H1 (cell line): ENCODE measurements at regions not wholly inside any gene's neighbourhood (a gene's known extent, or its start where the extent isn't known, plus 50 kb on each side); places are given as distances from the start of the nearest gene placed in this dataset.

Source experiments
- ATF2 ChIP-seq: IDR thresholded peaks from 2 replicates; pipeline ENCODE4 v1.6.1; 2012; ENCODE audit warnings: low read length, inconsistent platforms
- ATF3 ChIP-seq: IDR thresholded peaks from 2 replicates; pipeline ENCODE4 v1.6.1; 2011; ENCODE audit warnings: low read depth, mild to moderate bottlenecking, low read length; ENCODE audit not compliant: insufficient read depth
- BRCA1 ChIP-seq: IDR thresholded peaks from 2 replicates; pipeline ENCODE4 v1.6.1; 2012; ENCODE audit warnings: low read depth, low read length, improper control_type of control experiment
- CEBPB ChIP-seq: IDR thresholded peaks from 2 replicates; pipeline ENCODE4 v1.6.1; 2012; ENCODE audit warnings: low read depth, low read length
- GABPA ChIP-seq: IDR thresholded peaks from 2 replicates; pipeline ENCODE4 v1.6.1; 2011; ENCODE audit warnings: mild to moderate bottlenecking, low read length, moderate library complexity, borderline replicate concordance; ENCODE audit not compliant: insufficient read depth
- KDM4A ChIP-seq: IDR thresholded peaks from one replicate; pipeline ENCODE4 v1.7.1; 2012; ENCODE audit warnings: low read depth, mild to moderate bottlenecking, moderate library complexity, low read length, inconsistent platforms; ENCODE audit not compliant: severe bottlenecking
- SAP30 ChIP-seq: fragments of 300-600 bp; sonication (generic); IDR thresholded peaks from 2 replicates; pipeline ENCODE4 v1.7.1; 2012; ENCODE audit warnings: low read length, moderate library complexity, mild to moderate bottlenecking, inconsistent platforms; ENCODE audit not compliant: insufficient read depth, insufficient replicate concordance
- TAF1 ChIP-seq: IDR thresholded peaks from 2 replicates; pipeline ENCODE4 v1.6.1; 2011; ENCODE audit warnings: mild to moderate bottlenecking, low read depth, low read length
- ZNF274 ChIP-seq: IDR thresholded peaks from 2 replicates; pipeline ENCODE4 v1.7.0; 2012; ENCODE audit warnings: low read length, borderline replicate concordance; ENCODE audit errors: extremely low read depth
- TF ChIP-seq, protein P1 (sequence below): fragments of 300-600 bp; sonication (generic); IDR thresholded peaks from 2 replicates; pipeline ENCODE4 v1.7.1; 2012; ENCODE audit warnings: low read length, moderate library complexity, mild to moderate bottlenecking, inconsistent platforms; ENCODE audit not compliant: insufficient replicate concordance

DNA sequence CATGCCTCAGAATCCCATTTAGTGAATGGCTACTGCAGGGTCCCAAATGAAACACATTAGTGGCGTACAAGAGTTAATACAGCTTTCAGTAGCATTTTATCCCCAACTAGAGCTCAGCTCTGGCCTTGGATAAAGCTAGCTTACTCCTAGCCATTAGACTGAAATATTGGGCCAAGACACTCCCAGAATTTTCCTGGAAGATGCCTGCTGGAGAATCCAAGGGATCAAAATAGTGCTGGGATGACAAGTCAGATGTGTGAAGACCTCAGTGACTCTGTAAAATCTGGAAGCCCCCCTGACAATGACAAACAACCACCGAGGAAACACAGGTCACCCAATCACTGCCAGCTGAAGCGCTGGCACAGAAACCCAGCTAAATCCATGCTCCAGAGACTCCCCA is 303.1 kb upstream of the SORL1-AS1 start (continued):
- TF ChIP-seq, protein P1, sequence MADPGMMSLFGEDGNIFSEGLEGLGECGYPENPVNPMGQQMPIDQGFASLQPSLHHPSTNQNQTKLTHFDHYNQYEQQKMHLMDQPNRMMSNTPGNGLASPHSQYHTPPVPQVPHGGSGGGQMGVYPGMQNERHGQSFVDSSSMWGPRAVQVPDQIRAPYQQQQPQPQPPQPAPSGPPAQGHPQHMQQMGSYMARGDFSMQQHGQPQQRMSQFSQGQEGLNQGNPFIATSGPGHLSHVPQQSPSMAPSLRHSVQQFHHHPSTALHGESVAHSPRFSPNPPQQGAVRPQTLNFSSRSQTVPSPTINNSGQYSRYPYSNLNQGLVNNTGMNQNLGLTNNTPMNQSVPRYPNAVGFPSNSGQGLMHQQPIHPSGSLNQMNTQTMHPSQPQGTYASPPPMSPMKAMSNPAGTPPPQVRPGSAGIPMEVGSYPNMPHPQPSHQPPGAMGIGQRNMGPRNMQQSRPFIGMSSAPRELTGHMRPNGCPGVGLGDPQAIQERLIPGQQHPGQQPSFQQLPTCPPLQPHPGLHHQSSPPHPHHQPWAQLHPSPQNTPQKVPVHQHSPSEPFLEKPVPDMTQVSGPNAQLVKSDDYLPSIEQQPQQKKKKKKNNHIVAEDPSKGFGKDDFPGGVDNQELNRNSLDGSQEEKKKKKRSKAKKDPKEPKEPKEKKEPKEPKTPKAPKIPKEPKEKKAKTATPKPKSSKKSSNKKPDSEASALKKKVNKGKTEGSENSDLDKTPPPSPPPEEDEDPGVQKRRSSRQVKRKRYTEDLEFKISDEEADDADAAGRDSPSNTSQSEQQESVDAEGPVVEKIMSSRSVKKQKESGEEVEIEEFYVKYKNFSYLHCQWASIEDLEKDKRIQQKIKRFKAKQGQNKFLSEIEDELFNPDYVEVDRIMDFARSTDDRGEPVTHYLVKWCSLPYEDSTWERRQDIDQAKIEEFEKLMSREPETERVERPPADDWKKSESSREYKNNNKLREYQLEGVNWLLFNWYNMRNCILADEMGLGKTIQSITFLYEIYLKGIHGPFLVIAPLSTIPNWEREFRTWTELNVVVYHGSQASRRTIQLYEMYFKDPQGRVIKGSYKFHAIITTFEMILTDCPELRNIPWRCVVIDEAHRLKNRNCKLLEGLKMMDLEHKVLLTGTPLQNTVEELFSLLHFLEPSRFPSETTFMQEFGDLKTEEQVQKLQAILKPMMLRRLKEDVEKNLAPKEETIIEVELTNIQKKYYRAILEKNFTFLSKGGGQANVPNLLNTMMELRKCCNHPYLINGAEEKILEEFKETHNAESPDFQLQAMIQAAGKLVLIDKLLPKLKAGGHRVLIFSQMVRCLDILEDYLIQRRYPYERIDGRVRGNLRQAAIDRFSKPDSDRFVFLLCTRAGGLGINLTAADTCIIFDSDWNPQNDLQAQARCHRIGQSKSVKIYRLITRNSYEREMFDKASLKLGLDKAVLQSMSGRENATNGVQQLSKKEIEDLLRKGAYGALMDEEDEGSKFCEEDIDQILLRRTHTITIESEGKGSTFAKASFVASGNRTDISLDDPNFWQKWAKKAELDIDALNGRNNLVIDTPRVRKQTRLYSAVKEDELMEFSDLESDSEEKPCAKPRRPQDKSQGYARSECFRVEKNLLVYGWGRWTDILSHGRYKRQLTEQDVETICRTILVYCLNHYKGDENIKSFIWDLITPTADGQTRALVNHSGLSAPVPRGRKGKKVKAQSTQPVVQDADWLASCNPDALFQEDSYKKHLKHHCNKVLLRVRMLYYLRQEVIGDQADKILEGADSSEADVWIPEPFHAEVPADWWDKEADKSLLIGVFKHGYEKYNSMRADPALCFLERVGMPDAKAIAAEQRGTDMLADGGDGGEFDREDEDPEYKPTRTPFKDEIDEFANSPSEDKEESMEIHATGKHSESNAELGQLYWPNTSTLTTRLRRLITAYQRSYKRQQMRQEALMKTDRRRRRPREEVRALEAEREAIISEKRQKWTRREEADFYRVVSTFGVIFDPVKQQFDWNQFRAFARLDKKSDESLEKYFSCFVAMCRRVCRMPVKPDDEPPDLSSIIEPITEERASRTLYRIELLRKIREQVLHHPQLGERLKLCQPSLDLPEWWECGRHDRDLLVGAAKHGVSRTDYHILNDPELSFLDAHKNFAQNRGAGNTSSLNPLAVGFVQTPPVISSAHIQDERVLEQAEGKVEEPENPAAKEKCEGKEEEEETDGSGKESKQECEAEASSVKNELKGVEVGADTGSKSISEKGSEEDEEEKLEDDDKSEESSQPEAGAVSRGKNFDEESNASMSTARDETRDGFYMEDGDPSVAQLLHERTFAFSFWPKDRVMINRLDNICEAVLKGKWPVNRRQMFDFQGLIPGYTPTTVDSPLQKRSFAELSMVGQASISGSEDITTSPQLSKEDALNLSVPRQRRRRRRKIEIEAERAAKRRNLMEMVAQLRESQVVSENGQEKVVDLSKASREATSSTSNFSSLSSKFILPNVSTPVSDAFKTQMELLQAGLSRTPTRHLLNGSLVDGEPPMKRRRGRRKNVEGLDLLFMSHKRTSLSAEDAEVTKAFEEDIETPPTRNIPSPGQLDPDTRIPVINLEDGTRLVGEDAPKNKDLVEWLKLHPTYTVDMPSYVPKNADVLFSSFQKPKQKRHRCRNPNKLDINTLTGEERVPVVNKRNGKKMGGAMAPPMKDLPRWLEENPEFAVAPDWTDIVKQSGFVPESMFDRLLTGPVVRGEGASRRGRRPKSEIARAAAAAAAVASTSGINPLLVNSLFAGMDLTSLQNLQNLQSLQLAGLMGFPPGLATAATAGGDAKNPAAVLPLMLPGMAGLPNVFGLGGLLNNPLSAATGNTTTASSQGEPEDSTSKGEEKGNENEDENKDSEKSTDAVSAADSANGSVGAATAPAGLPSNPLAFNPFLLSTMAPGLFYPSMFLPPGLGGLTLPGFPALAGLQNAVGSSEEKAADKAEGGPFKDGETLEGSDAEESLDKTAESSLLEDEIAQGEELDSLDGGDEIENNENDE, result no peak
- TF ChIP-seq GABPA, result no peak
- no peak for TF ChIP-seq ZNF274
- TF ChIP-seq TAF1, result no peak
- TF ChIP-seq KDM4A, result no peak
- TF ChIP-seq ATF3, result no peak
- TF ChIP-seq BRCA1, result no peak
- TF ChIP-seq ATF2, result no peak
- no peak for TF ChIP-seq CEBPB
- TF ChIP-seq SAP30, result no peak
